ENCODE measurements at regions not wholly inside any gene's neighbourhood (a gene's known extent, or its start where the extent isn't known, plus 50 kb on each side); places are given as distances from the start of the nearest gene placed in this dataset.

GRCh38 chr5:2254406-2254805, 371.7 kb upstream of the IRX4 start:
- in situ Hi-C loops (cut with MboI; ENCODE audit: low pct_unique_long_range_greater_than_20kb, low sequenced_read_pairs) = no loop called here
- DNase-seq = no peak

GRCh38 chr5:2253040-2253975, 370.6 kb upstream of the IRX4 start:
- in situ Hi-C loops (cut with MboI; ENCODE audit: low pct_unique_long_range_greater_than_20kb, low sequenced_read_pairs) = no loop called here
- no peak for DNase-seq

GRCh38 chr5:2251751-2252150, 369.0 kb upstream of the IRX4 start:
- DNase-seq = no peak
- in situ Hi-C loops (cut with MboI; ENCODE audit: low pct_unique_long_range_greater_than_20kb, low sequenced_read_pairs) = no loop called here

- in situ Hi-C loops (cut with MboI; ENCODE audit: low pct_unique_long_range_greater_than_20kb, low sequenced_read_pairs) = no loop called here
- no peak for DNase-seq
These were observed 368.6 kb upstream of the IRX4 start for GRCh38 chr5:2251298-2251697.

- in situ Hi-C loops (cut with MboI; ENCODE audit: low pct_unique_long_range_greater_than_20kb, low sequenced_read_pairs) = no loop called here
- DNase-seq = no peak
These were observed 367.7 kb upstream of the IRX4 start for GRCh38 chr5:2250365-2250950.

- in situ Hi-C loops (cut with MboI; ENCODE audit: low pct_unique_long_range_greater_than_20kb, low sequenced_read_pairs) = no loop called here
- no peak for DNase-seq
These were observed 366.7 kb upstream of the IRX4 start for GRCh38 chr5:2249442-2249841.

- in situ Hi-C loops (cut with MboI; ENCODE audit: low pct_unique_long_range_greater_than_20kb, low sequenced_read_pairs) = no loop called here
- DNase-seq = no peak
These were observed 366.3 kb upstream of the IRX4 start for GRCh38 chr5:2249026-2249425.

GRCh38 chr5:2242539-2242938, 359.8 kb upstream of the IRX4 start:
- no peak for DNase-seq
- in situ Hi-C loops (cut with MboI; ENCODE audit: low pct_unique_long_range_greater_than_20kb, low sequenced_read_pairs) = no loop called here

- in situ Hi-C loops (cut with MboI; ENCODE audit: low pct_unique_long_range_greater_than_20kb, low sequenced_read_pairs) = no loop called here
These were observed 359.1 kb upstream of the IRX4 start for GRCh38 chr5:2241842-2242241.

GRCh38 chr5:2240118-2240904, 357.6 kb upstream of the IRX4 start:
- DNase-seq = no peak
- in situ Hi-C loops (cut with MboI; ENCODE audit: low pct_unique_long_range_greater_than_20kb, low sequenced_read_pairs) = no loop called here

More at GRCh38 chr5:2241842-2242241, 359.1 kb upstream of the IRX4 start:
- no peak for DNase-seq

GRCh38 chr5:2239201-2239910, 356.6 kb upstream of the IRX4 start:
- in situ Hi-C loops (cut with MboI; ENCODE audit: low pct_unique_long_range_greater_than_20kb, low sequenced_read_pairs) = no loop called here

GRCh38 chr5:2238732-2239131, 356.0 kb upstream of the IRX4 start:
- DNase-seq = no peak
- in situ Hi-C loops (cut with MboI; ENCODE audit: low pct_unique_long_range_greater_than_20kb, low sequenced_read_pairs) = no loop called here

More at GRCh38 chr5:2239201-2239910, 356.6 kb upstream of the IRX4 start:
- no peak for DNase-seq

GRCh38 chr5:2227433-2227832, 344.7 kb upstream of the IRX4 start:
- in situ Hi-C loops (cut with MboI; ENCODE audit: low pct_unique_long_range_greater_than_20kb, low sequenced_read_pairs) = no loop called here
- no peak for DNase-seq

- no peak for DNase-seq
- in situ Hi-C loops (cut with MboI; ENCODE audit: low pct_unique_long_range_greater_than_20kb, low sequenced_read_pairs) = no loop called here
These were observed 342.0 kb upstream of the IRX4 start for GRCh38 chr5:2224689-2225088.

GRCh38 chr5:2223303-2223702, 340.6 kb upstream of the IRX4 start:
- no peak for DNase-seq

GRCh38 chr5:2222246-2222992, 339.7 kb upstream of the IRX4 start:
- DNase-seq = no peak
- in situ Hi-C loops (cut with MboI; ENCODE audit: low pct_unique_long_range_greater_than_20kb, low sequenced_read_pairs) = no loop called here

More at GRCh38 chr5:2223303-2223702, 340.6 kb upstream of the IRX4 start:
- in situ Hi-C loops (cut with MboI; ENCODE audit: low pct_unique_long_range_greater_than_20kb, low sequenced_read_pairs) = no loop called here

GRCh38 chr5:2221450-2221849, 338.7 kb upstream of the IRX4 start:
- in situ Hi-C loops (cut with MboI; ENCODE audit: low pct_unique_long_range_greater_than_20kb, low sequenced_read_pairs) = no loop called here
- no peak for DNase-seq

- in situ Hi-C loops (cut with MboI; ENCODE audit: low pct_unique_long_range_greater_than_20kb, low sequenced_read_pairs) = no loop called here
- DNase-seq = no peak
These were observed 338.0 kb upstream of the IRX4 start for GRCh38 chr5:2220741-2221140.

Measured in KBM-7 (cell line).